ENCODE measurements at regions not wholly inside any gene's neighbourhood (a gene's known extent, or its start where the extent isn't known, plus 50 kb on each side); places are given as distances from the start of the nearest gene placed in this dataset.

DNA sequence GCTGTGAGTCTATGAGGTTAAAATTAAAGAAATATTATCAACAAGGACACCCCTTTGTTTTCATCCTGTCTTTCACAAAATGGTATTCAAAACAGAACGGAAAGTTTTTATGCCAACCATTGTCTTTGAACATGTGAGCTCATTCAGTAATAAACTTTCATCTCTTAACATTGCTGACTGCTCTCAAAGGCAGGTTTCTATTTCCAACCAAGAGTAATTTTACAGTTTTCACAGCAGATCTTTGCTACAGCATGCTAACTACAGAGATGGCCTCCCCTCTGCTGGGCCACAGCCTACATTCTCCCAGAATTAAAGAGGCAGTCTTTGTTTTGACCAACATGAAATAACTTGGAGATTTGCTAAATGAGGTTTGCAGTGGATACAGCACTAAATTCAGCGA, 101.5 kb downstream of the DMRT2 start:
- intact Hi-C loops (cut with micrococcal nuclease), result no loop called here
- no peak overlapping the region for H2AFZ ChIP-seq (ENCODE audit: low read depth, low read length)
- no TSS peak for BruUV-seq (replicated peaks)
- no peak overlapping the region for H3K9ac ChIP-seq (replicated peaks; ENCODE audit: extremely low read depth, insufficient read depth, low read length)
- H3K27me3 ChIP-seq (ENCODE audit: control insufficient read depth in 2 of 2, insufficient read depth in 2 of 2, low read length in 2 of 2), result no peaks in the 10 kb centered on the region
- H3K4me2 ChIP-seq (ENCODE audit: insufficient read depth, low read length), result no peak overlapping the region
- no peak overlapping the region for H3K27ac ChIP-seq (ENCODE audit: insufficient read depth, low read depth, low read length)
- peaks cover 2% of the 10 kb centered on the region for H3K9me3 ChIP-seq (replicated peaks; ENCODE audit: control insufficient read depth, insufficient read depth, low read length)
- H3K79me2 ChIP-seq (ENCODE audit: control insufficient read depth, insufficient read depth, low read length), result no peaks in the 10 kb centered on the region
- no peak overlapping the region for H3K4me3 ChIP-seq (replicated peaks in 1 of 3; ENCODE audit: insufficient read depth in 1 of 3, low read depth in 1 of 3, low read length in 3 of 3)
- no peaks in the 10 kb centered on the region for H4K20me1 ChIP-seq (replicated peaks; ENCODE audit: control insufficient read depth, extremely low read depth, insufficient read depth, low read length)
- TF ChIP-seq EZH2 (IDR thresholded peaks at IDR 0.05; ENCODE audit: borderline replicate concordance, low read depth, low read length, severe bottlenecking) (no peak), MYC (IDR thresholded peaks at IDR 0.05; ENCODE audit: low read depth, low read length) (no peak), JUN (IDR thresholded peaks at IDR 0.05; ENCODE audit: borderline replicate concordance, insufficient read depth, insufficient read length, low read depth) (no peak), POLR2A (IDR thresholded peaks at IDR 0.05; ENCODE audit: low read depth, low read length) (no peak), POLR2AphosphoS5 (IDR thresholded peaks at IDR 0.05; ENCODE audit: insufficient read depth, low read depth, low read length) (no peak), GATA2 (IDR thresholded peaks at IDR 0.05; ENCODE audit: insufficient read depth, insufficient read length, low read depth, low read length) (no peak), FOS (IDR thresholded peaks at IDR 0.05; ENCODE audit: borderline replicate concordance, insufficient read depth, low read length) (no peak)
- TF ChIP-seq, protein P1, sequence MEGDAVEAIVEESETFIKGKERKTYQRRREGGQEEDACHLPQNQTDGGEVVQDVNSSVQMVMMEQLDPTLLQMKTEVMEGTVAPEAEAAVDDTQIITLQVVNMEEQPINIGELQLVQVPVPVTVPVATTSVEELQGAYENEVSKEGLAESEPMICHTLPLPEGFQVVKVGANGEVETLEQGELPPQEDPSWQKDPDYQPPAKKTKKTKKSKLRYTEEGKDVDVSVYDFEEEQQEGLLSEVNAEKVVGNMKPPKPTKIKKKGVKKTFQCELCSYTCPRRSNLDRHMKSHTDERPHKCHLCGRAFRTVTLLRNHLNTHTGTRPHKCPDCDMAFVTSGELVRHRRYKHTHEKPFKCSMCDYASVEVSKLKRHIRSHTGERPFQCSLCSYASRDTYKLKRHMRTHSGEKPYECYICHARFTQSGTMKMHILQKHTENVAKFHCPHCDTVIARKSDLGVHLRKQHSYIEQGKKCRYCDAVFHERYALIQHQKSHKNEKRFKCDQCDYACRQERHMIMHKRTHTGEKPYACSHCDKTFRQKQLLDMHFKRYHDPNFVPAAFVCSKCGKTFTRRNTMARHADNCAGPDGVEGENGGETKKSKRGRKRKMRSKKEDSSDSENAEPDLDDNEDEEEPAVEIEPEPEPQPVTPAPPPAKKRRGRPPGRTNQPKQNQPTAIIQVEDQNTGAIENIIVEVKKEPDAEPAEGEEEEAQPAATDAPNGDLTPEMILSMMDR (IDR thresholded peaks at IDR 0.05; ENCODE audit: extremely low read depth in 1 of 2, insufficient read depth in 1 of 2, low read depth in 1 of 2, low read length in 2 of 2), result no peak
- TF ChIP-seq, protein P2, sequence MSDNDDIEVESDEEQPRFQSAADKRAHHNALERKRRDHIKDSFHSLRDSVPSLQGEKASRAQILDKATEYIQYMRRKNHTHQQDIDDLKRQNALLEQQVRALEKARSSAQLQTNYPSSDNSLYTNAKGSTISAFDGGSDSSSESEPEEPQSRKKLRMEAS (IDR thresholded peaks at IDR 0.05; ENCODE audit: insufficient read depth, insufficient read length), result no peak
- H3K4me1 ChIP-seq (ENCODE audit: control insufficient read depth, extremely low read depth, insufficient read depth, low read length), result no peaks in the 10 kb centered on the region
- no peak for DNase-seq (ENCODE audit: low read depth, low spot score)
- FAIRE-seq, result no peak
- H3K36me3 ChIP-seq (ENCODE audit: control insufficient read depth in 2 of 2, extremely low read depth in 1 of 2, insufficient read depth in 2 of 2, low read length in 2 of 2), result no peaks in the 10 kb centered on the region
- CTCF ChIA-PET, result no interaction called here
- dilution Hi-C loops (cut with MboI; ENCODE audit: extremely low pct_ligation_motif_present, low sequenced_read_pairs), result no loop called here
- POLR2A ChIA-PET, result no interaction called here
- no peaks in the 10 kb centered on the region for H3K9me1 ChIP-seq (replicated peaks; ENCODE audit: control insufficient read depth, extremely low read depth, insufficient read depth, low read length)

Data from endothelial cell of umbilical vein (primary cell).